ENCODE measurements at regions not wholly inside any gene's neighbourhood (a gene's known extent, or its start where the extent isn't known, plus 50 kb on each side); places are given as distances from the start of the nearest gene placed in this dataset.
"Not testable (repeated sequence)": the region's sequence is repeated elsewhere in the genome, so short reads cannot be mapped to it uniquely, and the experiment has no call there.

DNA sequence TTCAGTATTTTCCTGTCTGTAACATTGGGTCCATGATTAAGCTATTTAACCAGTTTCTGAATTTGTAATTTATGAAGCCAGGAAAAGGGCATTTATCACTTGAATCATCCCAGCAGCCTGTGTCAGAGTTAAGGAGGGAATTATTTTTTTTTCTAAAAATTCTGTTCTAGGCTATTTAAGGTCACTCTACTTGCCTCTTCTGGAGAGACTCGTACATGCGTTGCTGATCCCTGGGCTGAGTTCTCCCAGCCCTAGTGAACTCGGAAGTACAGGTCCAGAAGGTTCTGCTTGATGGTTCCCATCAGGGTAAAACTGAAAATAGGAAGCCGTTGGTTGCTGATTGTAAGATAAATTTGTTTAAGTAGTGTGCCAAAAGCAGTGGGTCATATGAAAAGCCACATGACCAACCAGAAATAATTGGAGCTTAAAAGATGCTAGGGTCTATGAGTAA is 90.7 kb downstream of the GPR88 start:
- no peak for DNase-seq (ENCODE audit: low spot score)

DNA sequence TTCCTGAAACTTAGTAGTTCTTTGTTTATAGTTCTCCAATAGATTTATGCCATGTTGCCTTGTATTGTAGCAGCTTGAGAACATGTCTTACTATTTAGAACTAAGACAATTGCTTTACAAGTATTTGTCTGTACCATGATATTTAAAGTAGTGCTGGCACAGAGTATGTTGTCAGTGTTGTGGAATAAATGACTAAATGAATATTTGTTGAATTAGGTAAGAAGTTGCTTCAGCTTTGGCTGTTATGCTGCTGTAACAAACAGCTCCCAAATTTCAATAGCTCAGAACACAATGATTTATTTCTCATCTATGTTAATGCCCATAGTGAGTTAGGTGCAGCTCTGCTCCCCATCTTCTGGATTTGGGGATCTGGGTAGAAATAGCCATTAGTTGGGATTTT is 90.2 kb upstream of the VCAM1 start:
- DNase-seq (ENCODE audit: low spot score), result no peak

DNA sequence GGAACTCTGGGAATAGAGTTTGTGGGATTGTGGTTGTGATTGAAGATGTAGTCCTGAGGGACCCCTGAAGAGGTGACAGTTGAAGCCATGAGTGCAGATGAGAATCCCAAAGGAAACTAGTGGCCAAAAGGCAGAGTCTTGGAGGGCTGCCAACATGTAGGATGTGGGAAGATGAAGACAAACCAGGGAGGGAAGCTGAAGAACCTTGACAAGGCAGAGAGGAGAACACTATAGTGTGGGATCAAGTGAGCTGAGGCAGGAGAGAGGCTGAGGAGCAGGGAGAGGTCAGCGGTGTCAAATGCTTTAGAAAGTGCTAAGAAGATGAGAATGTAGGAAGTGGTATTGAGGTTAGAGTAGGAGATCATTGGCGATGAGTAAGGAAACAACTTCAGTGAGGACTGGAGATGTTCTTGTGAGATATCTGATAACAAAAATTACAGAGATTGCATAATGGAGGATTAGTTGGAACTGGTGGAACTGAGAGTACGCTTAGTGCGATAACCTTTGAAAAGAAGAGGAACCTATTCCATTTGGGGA is 88.5 kb upstream of the VCAM1 start:
- DNase-seq (ENCODE audit: low spot score), result no peak

GRCh38 chr1:100642826-100643225 is 76.7 kb upstream of the VCAM1 start:
- DNase-seq (ENCODE audit: low spot score), result no peak

DNA sequence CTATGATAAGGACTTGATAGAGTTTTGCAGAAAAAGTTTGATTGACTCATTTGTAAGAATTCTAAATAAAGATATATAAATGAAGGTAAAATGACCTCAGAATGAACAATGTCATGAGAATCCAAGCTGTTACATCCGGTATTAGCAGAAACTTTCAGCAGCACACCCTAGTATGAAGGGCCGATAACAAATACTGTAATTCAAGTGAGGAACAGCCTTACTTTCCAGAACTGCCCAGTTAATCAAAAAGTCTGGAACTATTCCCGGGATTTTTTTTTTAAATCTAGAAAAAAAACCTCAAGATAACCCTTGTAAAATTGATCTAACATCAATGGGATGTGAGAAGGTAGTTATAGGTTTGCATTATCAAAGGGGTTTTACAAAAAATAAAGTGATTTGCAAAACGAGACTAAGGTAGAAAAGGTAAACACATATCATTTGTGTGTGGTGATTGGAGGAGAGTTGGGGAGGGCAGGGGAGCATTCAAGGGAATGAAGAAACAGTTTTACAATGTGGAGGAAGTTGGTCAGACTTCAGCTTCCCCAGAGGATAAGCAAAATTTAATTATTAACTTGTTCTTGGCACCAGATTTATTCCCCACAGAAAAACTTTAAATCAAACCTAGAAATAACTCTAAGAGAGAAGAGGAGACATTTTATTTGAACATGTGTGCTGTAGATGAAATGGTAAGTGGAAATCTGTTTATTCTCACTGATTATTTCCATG is 75.9 kb upstream of the VCAM1 start:
- DNase-seq (ENCODE audit: low spot score), result no peak

DNA sequence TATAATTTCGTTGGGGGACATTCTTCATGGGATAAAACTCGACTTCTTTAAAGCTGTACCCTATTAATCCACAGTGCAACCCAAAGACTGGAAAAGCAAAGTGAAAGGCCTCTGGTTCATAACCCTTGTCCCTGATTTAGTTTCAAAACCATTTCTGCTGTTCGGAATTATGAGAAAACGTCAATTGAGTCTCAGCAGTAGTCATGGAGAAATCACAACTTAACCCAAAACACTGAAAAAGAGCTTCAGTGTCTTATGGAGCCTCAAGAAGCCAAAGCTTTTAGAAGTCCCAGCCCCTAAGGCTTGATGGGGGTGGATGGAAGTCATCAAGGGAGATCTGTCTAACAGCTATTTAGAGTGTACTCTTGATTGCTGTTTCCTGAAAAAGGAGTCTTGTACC is 73.5 kb upstream of the VCAM1 start:
- DNase-seq (ENCODE audit: low spot score), result no peak

- DNase-seq (ENCODE audit: low spot score), result no peak
Measured at GRCh38 chr1:100649146-100649545, 70.4 kb upstream of the VCAM1 start.

DNA sequence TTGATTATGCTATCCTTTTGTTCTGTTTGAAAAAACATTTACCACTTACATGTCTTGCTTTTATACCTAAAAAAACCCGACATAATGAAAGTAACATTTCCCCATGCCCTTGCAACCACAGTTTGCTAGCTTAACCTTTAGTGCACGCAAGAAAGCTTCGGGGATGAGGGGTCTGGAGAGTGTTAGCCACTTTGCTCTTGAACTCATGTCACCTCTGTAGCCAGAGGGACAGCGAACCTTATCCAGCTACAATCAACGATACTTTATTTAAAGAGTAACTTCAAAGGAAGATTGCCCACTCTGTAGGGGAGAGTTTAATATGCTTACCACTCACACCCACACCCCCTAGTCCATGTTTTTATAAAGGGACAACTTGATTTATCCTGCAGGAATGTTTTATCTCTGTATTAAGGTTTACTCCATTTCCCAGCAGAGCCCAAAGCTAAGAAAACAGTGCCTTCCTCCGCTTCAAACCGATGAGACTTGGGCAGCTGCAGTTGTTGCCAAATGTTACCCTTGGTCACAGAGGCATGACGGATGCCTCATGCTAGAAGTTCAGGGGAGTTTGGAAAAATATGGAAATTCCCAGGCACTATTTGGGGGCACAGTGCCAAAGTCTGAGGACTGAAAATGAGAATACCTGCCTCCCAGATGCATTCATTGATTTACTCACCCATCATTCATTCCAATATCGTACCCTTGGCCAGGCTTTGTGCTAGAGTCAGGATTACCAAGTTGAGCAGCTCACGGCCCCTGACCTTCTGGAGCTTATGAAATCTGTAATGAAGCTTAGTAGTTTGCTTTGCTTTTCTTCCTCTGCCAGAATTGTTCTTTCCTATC is 61.4 kb upstream of the VCAM1 start:
- no peak for DNase-seq (ENCODE audit: low spot score)

- no peak for DNase-seq (ENCODE audit: low spot score)
Measured at GRCh38 chr1:100658716-100659026, 60.9 kb upstream of the VCAM1 start.

- DNase-seq (ENCODE audit: low spot score), result no peak
Measured at GRCh38 chr1:100661176-100661575, 58.4 kb upstream of the VCAM1 start.

- not testable (repeated sequence) for DNase-seq (ENCODE audit: low spot score)
Measured at GRCh38 chr1:100668494-100668893, 51.0 kb upstream of the VCAM1 start.

All from CD4-positive, alpha-beta T cell treated with Interleukin-15 for 4 hours (primary cell).